ENCODE measurements at regions not wholly inside any gene's neighbourhood (a gene's known extent, or its start where the extent isn't known, plus 50 kb on each side); places are given as distances from the start of the nearest gene placed in this dataset.

DNA sequence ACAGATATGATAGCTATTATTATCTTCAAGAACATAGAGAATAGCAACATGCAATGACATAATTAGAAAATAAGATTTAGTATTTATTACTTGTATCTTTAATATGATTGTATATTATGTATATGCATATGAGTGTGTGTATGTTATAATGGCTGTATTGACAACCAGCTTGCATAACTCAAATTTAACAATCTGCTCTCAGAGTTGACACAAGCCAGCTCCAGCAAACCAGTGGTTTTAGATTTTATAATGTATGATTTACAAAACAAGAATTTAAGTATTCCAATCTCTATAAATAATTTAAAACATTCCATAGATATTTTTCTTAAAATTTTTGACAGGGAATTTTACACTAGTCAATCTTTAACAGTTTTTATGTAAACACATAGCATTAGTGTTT lies 935.9 kb upstream of the EPHA5 start:
- TF ChIP-seq, protein P1, sequence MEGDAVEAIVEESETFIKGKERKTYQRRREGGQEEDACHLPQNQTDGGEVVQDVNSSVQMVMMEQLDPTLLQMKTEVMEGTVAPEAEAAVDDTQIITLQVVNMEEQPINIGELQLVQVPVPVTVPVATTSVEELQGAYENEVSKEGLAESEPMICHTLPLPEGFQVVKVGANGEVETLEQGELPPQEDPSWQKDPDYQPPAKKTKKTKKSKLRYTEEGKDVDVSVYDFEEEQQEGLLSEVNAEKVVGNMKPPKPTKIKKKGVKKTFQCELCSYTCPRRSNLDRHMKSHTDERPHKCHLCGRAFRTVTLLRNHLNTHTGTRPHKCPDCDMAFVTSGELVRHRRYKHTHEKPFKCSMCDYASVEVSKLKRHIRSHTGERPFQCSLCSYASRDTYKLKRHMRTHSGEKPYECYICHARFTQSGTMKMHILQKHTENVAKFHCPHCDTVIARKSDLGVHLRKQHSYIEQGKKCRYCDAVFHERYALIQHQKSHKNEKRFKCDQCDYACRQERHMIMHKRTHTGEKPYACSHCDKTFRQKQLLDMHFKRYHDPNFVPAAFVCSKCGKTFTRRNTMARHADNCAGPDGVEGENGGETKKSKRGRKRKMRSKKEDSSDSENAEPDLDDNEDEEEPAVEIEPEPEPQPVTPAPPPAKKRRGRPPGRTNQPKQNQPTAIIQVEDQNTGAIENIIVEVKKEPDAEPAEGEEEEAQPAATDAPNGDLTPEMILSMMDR (IDR thresholded peaks at IDR 0.05; ENCODE audit: extremely low read depth in 1 of 2, insufficient read depth in 1 of 2, low read depth in 1 of 2, low read length in 2 of 2), result no peak
- TF ChIP-seq POLR2A (IDR thresholded peaks at IDR 0.05; ENCODE audit: low read depth, low read length) (no peak), JUN (IDR thresholded peaks at IDR 0.05; ENCODE audit: borderline replicate concordance, insufficient read depth, insufficient read length, low read depth) (no peak)
- TF ChIP-seq, protein P2, sequence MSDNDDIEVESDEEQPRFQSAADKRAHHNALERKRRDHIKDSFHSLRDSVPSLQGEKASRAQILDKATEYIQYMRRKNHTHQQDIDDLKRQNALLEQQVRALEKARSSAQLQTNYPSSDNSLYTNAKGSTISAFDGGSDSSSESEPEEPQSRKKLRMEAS (IDR thresholded peaks at IDR 0.05; ENCODE audit: insufficient read depth, insufficient read length), result no peak

Data from endothelial cell of umbilical vein (primary cell).